ENCODE measurements at regions not wholly inside any gene's neighbourhood (a gene's known extent, or its start where the extent isn't known, plus 50 kb on each side); places are given as distances from the start of the nearest gene placed in this dataset.

GRCh38 chr6:81169166-81169565 lies 583.3 kb downstream of the TENT5A start:
- Histone ChIP-seq H3K27me3 (replicated peaks in 1 of 2; ENCODE audit: control insufficient read depth in 2 of 2, insufficient read depth in 2 of 2, low read length in 1 of 2) (no peaks in the 10 kb centered on the region), H3K36me3 (ENCODE audit: control insufficient read depth in 2 of 2, insufficient read depth in 2 of 2, low read length in 1 of 2) (no peaks in the 10 kb centered on the region), H3K9ac (ENCODE audit: control insufficient read depth, insufficient read depth, low read length) (no peak overlapping the region), H3K4me2 (ENCODE audit: control insufficient read depth, insufficient read depth) (no peak overlapping the region), H2AFZ (ENCODE audit: control insufficient read depth, low read depth, low read length) (no peak overlapping the region), H3K9me3 (replicated peaks; ENCODE audit: control insufficient read depth, insufficient read depth, low read length) (no peaks in the 10 kb centered on the region), H4K20me1 (ENCODE audit: control insufficient read depth, insufficient read depth) (no peaks in the 10 kb centered on the region), H3K4me1 (ENCODE audit: control insufficient read depth, insufficient read depth, low read length) (no peaks in the 10 kb centered on the region), H3K27ac (ENCODE audit: control insufficient read depth, insufficient read depth) (no peak overlapping the region), H3K4me3 (no peak overlapping the region), H3K79me2 (ENCODE audit: control insufficient read depth, insufficient read depth, low read length) (no peaks in the 10 kb centered on the region)
- 0% methylated on average over 2 of the region's 2 CpGs for WGBS (ENCODE audit: insufficient coverage, insufficient replicate concordance, low lambda C conversion rate, missing lambda C conversion rate)
- ChIA-PET SMC1A (ENCODE audit: uncharacterized antibody, unreplicated experiment) (no interaction called here), POLR2A (no interaction called here), RAD21 (ENCODE audit: unreplicated experiment) (no interaction called here), CTCF (no interaction called here)
- DNase-seq (ENCODE audit: low read depth, low spot score) (no peak), ATAC-seq (no peak), FAIRE-seq (no peak)
- in situ Hi-C loops (cut with MboI) (no loop called here), intact Hi-C loops (cut with micrococcal nuclease; ENCODE audit: unreplicated experiment) (no loop called here)
- TF ChIP-seq, protein P1, sequence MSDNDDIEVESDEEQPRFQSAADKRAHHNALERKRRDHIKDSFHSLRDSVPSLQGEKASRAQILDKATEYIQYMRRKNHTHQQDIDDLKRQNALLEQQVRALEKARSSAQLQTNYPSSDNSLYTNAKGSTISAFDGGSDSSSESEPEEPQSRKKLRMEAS (IDR thresholded peaks at IDR 0.05; ENCODE audit: low read depth, low read length), result no peak
- TF ChIP-seq, protein P2, sequence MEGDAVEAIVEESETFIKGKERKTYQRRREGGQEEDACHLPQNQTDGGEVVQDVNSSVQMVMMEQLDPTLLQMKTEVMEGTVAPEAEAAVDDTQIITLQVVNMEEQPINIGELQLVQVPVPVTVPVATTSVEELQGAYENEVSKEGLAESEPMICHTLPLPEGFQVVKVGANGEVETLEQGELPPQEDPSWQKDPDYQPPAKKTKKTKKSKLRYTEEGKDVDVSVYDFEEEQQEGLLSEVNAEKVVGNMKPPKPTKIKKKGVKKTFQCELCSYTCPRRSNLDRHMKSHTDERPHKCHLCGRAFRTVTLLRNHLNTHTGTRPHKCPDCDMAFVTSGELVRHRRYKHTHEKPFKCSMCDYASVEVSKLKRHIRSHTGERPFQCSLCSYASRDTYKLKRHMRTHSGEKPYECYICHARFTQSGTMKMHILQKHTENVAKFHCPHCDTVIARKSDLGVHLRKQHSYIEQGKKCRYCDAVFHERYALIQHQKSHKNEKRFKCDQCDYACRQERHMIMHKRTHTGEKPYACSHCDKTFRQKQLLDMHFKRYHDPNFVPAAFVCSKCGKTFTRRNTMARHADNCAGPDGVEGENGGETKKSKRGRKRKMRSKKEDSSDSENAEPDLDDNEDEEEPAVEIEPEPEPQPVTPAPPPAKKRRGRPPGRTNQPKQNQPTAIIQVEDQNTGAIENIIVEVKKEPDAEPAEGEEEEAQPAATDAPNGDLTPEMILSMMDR (IDR thresholded peaks at IDR 0.05 in 2 of 3, conservative IDR thresholded peaks at IDR 0.05 in 1 of 3; ENCODE audit: control insufficient read depth in 2 of 3, extremely low read depth in 1 of 3, insufficient read depth in 1 of 3, low read depth in 3 of 3, low read length in 3 of 3), result no peak
- no peak for TF ChIP-seq ETV6 (conservative IDR thresholded peaks at IDR 0.05 in 1 of 2, IDR thresholded peaks at IDR 0.05 in 1 of 2; ENCODE audit: borderline replicate concordance in 1 of 2, low read depth in 1 of 2)
- no peak for TF ChIP-seq RBBP5 (conservative IDR thresholded peaks at IDR 0.05)
- TF ChIP-seq MTA2 (IDR thresholded peaks at IDR 0.05; ENCODE audit: low read depth), result no peak
- TF ChIP-seq ZBTB33 (IDR thresholded peaks at IDR 0.05), result no peak
- no peak for TF ChIP-seq IKZF2 (IDR thresholded peaks at IDR 0.05)
- no peak for TF ChIP-seq CHD2 (IDR thresholded peaks at IDR 0.05; ENCODE audit: borderline replicate concordance, low read depth, low read length)
- TF ChIP-seq GATAD2B (conservative IDR thresholded peaks at IDR 0.05; ENCODE audit: low read depth), result no peak
- no TSS peak for BruUV-seq (replicated peaks)
